ENCODE measurements at regions not wholly inside any gene's neighbourhood (a gene's known extent, or its start where the extent isn't known, plus 50 kb on each side); places are given as distances from the start of the nearest gene placed in this dataset.

DNA sequence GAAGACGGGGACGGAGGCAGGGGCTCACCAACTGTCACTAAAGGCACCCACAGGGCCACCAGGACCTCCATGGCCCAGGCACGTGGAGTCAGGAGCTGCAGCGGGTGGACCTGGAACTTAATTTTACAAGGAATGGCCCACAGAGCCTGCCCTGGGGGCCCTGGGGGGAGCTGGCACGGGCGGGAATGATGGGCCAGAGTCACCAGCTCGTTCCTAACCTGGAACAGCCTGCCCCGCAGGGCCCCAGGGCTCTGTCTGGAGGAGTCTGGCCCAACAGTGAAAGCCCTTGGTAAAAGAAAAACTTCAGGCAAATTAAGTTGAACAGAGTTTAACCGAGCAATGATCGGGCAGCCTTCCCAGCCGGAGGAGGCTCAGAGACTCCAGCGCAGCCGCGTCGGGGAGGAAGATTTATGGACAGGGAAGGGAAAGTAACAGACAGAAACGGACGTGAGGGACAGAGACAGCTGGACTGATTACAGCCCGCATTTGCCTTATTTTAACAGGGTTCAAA, 118.4 kb upstream of the TMEM18 start:
- H3K9me2 ChIP-seq (ENCODE audit: insufficient read depth): peaks cover 15% of the 10 kb centered on the region; the same call in 1 of the 2 replicates
- H4K20me1 ChIP-seq (replicated peaks; ENCODE audit: insufficient read depth): no peaks in the 10 kb centered on the region
- no peaks in the 10 kb centered on the region for H3F3A ChIP-seq (replicated peaks; ENCODE audit: low read depth)
- H3K27ac ChIP-seq (ENCODE audit: low read depth): no peak overlapping the region
- peaks cover 2% of the 10 kb centered on the region for H3K27me3 Mint-ChIP-seq (ENCODE audit: insufficient read depth, low read depth, poor library complexity)
- TF ChIP-seq ZNF114 (CRISPR knock-in tag; IDR thresholded peaks at IDR 0.05): no peak
- no peak for TF ChIP-seq CREB1 (CRISPR knock-in tag; IDR thresholded peaks at IDR 0.05; ENCODE audit: low read depth)
- TF ChIP-seq EZH2 (IDR thresholded peaks at IDR 0.05; ENCODE audit: low read depth, unreplicated experiment): no peak
- no peak for TF ChIP-seq EZH2phosphoT487 (IDR thresholded peaks at IDR 0.05; ENCODE audit: unreplicated experiment)
- H3K79me2 ChIP-seq (replicated peaks; ENCODE audit: insufficient read depth): no peaks in the 10 kb centered on the region
- H3K36me3 ChIP-seq (ENCODE audit: insufficient read depth): no peaks in the 10 kb centered on the region
- peaks cover 6% of the 10 kb centered on the region; the same call in 2 of the 3 replicates for H3K36me3 Mint-ChIP-seq (ENCODE audit: low read depth)
- H3K27ac Mint-ChIP-seq: no peak overlapping the region
- H2AFZ ChIP-seq: peak overlapping the region; percentile 52; the same call in 1 of the 2 replicates
- no peaks in the 10 kb centered on the region for H3K27me3 ChIP-seq (ENCODE audit: insufficient read depth)
- H3K4me1 Mint-ChIP-seq: peaks cover 3% of the 10 kb centered on the region; the same call in 2 of the 3 replicates
- no peak for DNase-seq (ENCODE audit: low spot score)
- no peak overlapping the region for H3K4me3 Mint-ChIP-seq
- no peak overlapping the region for H3K4me3 ChIP-seq
- no peaks in the 10 kb centered on the region for H3K4me1 ChIP-seq (ENCODE audit: insufficient read depth)
- ATAC-seq: no peak
- H3K4me2 ChIP-seq: no peak overlapping the region
- peaks cover 9% of the 10 kb centered on the region; the same call in 1 of the 3 replicates for H3K9me3 Mint-ChIP-seq

DNA sequence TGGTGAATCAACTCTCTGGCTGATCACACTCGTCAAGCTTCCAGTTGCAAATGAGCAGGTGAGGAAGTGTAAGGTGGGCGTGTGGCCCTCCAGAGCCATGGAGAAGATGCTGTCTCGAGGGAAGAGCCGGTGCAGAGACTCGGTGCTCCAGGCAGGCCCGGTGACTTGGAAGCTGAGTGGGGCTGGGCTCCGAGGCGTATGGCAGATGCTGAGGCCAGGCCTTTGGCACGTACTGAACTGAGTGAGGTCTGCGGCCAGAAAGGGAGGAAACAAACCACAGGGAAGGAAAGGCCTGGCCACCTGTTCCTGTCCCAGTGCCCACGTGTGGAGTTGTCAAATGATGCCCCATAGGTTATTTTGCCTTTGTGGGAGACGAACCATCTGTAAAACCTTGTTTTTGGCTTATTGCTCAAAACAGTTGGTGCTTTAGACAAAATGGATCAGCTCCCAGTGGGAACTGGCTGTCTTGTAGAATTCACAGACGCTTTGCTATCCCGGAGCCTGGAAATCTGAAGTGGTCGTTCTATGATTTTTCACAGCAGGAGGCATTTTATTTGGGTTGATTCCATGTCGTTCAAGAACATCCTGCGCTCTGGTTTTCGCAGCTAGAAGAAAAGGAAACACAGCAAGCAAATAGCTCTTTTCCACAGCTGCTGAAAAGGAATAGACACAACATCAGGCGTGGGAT, 117.5 kb upstream of the TMEM18 start:
- Mint-ChIP-seq H3K9me3 (peaks cover 15% of the 10 kb centered on the region), H3K27me3 (ENCODE audit: insufficient read depth, low read depth, poor library complexity) (peaks cover 2% of the 10 kb centered on the region), H3K27ac (no peak overlapping the region), H3K4me1 (peaks cover 3% of the 10 kb centered on the region; the same call in 2 of the 3 replicates), H3K4me3 (no peak overlapping the region), H3K36me3 (ENCODE audit: low read depth) (peaks cover 6% of the 10 kb centered on the region; the same call in 2 of the 3 replicates)
- no peaks in the 10 kb centered on the region for H3K27me3 ChIP-seq (ENCODE audit: insufficient read depth)
- H3K4me2 ChIP-seq: no peak overlapping the region
- no peaks in the 10 kb centered on the region for H3K79me2 ChIP-seq (replicated peaks; ENCODE audit: insufficient read depth)
- ATAC-seq (peak; percentile 50), DNase-seq (ENCODE audit: low spot score) (peak; percentile 17)
- no peak overlapping the region for H3K4me3 ChIP-seq
- H3K9me2 ChIP-seq (ENCODE audit: insufficient read depth): peaks cover 15% of the 10 kb centered on the region; the same call in 1 of the 2 replicates
- H3K36me3 ChIP-seq (ENCODE audit: insufficient read depth): no peaks in the 10 kb centered on the region
- H2AFZ ChIP-seq: peak overlapping the region; percentile 86; the same call in 1 of the 2 replicates
- no peaks in the 10 kb centered on the region for H3F3A ChIP-seq (replicated peaks; ENCODE audit: low read depth)
- H4K20me1 ChIP-seq (replicated peaks; ENCODE audit: insufficient read depth): no peaks in the 10 kb centered on the region
- H3K4me1 ChIP-seq (ENCODE audit: insufficient read depth): no peaks in the 10 kb centered on the region
- no peak overlapping the region for H3K27ac ChIP-seq (ENCODE audit: low read depth)
- TF ChIP-seq, protein P1, sequence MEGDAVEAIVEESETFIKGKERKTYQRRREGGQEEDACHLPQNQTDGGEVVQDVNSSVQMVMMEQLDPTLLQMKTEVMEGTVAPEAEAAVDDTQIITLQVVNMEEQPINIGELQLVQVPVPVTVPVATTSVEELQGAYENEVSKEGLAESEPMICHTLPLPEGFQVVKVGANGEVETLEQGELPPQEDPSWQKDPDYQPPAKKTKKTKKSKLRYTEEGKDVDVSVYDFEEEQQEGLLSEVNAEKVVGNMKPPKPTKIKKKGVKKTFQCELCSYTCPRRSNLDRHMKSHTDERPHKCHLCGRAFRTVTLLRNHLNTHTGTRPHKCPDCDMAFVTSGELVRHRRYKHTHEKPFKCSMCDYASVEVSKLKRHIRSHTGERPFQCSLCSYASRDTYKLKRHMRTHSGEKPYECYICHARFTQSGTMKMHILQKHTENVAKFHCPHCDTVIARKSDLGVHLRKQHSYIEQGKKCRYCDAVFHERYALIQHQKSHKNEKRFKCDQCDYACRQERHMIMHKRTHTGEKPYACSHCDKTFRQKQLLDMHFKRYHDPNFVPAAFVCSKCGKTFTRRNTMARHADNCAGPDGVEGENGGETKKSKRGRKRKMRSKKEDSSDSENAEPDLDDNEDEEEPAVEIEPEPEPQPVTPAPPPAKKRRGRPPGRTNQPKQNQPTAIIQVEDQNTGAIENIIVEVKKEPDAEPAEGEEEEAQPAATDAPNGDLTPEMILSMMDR (conservative IDR thresholded peaks at IDR 0.05; ENCODE audit: low read depth in 2 of 2): no peak
- no peak for TF ChIP-seq NANOG (IDR thresholded peaks at IDR 0.05; ENCODE audit: borderline replicate concordance)
- TF ChIP-seq EZH2 (IDR thresholded peaks at IDR 0.05; ENCODE audit: low read depth, unreplicated experiment): no peak
- TF ChIP-seq, protein P2, sequence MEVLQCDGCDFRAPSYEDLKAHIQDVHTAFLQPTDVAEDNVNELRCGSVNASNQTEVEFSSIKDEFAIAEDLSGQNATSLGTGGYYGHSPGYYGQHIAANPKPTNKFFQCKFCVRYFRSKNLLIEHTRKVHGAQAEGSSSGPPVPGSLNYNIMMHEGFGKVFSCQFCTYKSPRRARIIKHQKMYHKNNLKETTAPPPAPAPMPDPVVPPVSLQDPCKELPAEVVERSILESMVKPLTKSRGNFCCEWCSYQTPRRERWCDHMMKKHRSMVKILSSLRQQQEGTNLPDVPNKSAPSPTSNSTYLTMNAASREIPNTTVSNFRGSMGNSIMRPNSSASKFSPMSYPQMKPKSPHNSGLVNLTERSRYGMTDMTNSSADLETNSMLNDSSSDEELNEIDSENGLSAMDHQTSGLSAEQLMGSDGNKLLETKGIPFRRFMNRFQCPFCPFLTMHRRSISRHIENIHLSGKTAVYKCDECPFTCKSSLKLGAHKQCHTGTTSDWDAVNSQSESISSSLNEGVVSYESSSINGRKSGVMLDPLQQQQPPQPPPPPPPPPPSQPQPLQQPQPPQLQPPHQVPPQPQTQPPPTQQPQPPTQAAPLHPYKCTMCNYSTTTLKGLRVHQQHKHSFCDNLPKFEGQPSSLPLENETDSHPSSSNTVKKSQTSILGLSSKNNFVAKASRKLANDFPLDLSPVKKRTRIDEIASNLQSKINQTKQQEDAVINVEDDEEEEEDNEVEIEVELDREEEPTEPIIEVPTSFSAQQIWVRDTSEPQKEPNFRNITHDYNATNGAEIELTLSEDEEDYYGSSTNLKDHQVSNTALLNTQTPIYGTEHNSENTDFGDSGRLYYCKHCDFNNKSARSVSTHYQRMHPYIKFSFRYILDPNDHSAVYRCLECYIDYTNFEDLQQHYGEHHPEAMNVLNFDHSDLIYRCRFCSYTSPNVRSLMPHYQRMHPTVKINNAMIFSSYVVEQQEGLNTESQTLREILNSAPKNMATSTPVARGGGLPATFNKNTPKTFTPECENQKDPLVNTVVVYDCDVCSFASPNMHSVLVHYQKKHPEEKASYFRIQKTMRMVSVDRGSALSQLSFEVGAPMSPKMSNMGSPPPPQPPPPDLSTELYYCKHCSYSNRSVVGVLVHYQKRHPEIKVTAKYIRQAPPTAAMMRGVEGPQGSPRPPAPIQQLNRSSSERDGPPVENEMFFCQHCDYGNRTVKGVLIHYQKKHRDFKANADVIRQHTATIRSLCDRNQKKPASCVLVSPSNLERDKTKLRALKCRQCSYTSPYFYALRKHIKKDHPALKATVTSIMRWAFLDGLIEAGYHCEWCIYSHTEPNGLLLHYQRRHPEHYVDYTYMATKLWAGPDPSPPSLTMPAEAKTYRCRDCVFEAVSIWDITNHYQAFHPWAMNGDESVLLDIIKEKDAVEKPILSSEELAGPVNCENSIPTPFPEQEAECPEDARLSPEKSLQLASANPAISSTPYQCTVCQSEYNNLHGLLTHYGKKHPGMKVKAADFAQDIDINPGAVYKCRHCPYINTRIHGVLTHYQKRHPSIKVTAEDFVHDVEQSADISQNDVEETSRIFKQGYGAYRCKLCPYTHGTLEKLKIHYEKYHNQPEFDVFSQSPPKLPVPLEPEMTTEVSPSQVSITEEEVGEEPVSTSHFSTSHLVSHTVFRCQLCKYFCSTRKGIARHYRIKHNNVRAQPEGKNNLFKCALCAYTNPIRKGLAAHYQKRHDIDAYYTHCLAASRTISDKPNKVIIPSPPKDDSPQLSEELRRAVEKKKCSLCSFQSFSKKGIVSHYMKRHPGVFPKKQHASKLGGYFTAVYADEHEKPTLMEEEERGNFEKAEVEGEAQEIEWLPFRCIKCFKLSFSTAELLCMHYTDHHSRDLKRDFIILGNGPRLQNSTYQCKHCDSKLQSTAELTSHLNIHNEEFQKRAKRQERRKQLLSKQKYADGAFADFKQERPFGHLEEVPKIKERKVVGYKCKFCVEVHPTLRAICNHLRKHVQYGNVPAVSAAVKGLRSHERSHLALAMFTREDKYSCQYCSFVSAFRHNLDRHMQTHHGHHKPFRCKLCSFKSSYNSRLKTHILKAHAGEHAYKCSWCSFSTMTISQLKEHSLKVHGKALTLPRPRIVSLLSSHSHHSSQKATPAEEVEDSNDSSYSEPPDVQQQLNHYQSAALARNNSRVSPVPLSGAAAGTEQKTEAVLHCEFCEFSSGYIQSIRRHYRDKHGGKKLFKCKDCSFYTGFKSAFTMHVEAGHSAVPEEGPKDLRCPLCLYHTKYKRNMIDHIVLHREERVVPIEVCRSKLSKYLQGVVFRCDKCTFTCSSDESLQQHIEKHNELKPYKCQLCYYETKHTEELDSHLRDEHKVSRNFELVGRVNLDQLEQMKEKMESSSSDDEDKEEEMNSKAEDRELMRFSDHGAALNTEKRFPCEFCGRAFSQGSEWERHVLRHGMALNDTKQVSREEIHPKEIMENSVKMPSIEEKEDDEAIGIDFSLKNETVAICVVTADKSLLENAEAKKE (CRISPR knock-in tag; IDR thresholded peaks at IDR 0.05): no peak
- TF ChIP-seq CREB1 (CRISPR knock-in tag; IDR thresholded peaks at IDR 0.05; ENCODE audit: low read depth): no peak
- TF ChIP-seq POLR2AphosphoS5 (IDR thresholded peaks at IDR 0.05; ENCODE audit: low read depth): no peak
- no peak for TF ChIP-seq JUNB (IDR thresholded peaks at IDR 0.05; ENCODE audit: unreplicated experiment)
- no peak for TF ChIP-seq ZNF114 (CRISPR knock-in tag; IDR thresholded peaks at IDR 0.05)
- TF ChIP-seq, protein P3, sequence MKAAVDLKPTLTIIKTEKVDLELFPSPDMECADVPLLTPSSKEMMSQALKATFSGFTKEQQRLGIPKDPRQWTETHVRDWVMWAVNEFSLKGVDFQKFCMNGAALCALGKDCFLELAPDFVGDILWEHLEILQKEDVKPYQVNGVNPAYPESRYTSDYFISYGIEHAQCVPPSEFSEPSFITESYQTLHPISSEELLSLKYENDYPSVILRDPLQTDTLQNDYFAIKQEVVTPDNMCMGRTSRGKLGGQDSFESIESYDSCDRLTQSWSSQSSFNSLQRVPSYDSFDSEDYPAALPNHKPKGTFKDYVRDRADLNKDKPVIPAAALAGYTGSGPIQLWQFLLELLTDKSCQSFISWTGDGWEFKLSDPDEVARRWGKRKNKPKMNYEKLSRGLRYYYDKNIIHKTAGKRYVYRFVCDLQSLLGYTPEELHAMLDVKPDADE (IDR thresholded peaks at IDR 0.05): no peak
- TF ChIP-seq ZNF331 (CRISPR knock-in tag; IDR thresholded peaks at IDR 0.05; ENCODE audit: low read depth): no peak

All from GM23338 (cell line).